Effector memory CD8-positive, alpha-beta T cell (primary cell): ENCODE measurements at regions not wholly inside any gene's neighbourhood (a gene's known extent, or its start where the extent isn't known, plus 50 kb on each side); places are given as distances from the start of the nearest gene placed in this dataset.
"Not testable (repeated sequence)": the region's sequence is repeated elsewhere in the genome, so short reads cannot be mapped to it uniquely, and the experiment has no call there.

Experiments
- ATAC-seq: fragments of 150-1000 bp; cut with Tn5 transposase; replicated peaks from 2 replicates; pipeline ENCODE4 v1.10.0; 2021; ENCODE audit warnings: mild to moderate bottlenecking, moderate library complexity
- DNase-seq, 3 experiments: peaks; one replicate each; pipeline ENCODE4 v3.0.0; 2021
- H3K27ac Mint-ChIP-seq, 2 donors: one replicate each; pipeline ENCODE4 v1.8.0; 2022; ENCODE audit warnings: mild to moderate bottlenecking in 2 of 2, mixed read lengths in 2 of 2, moderate library complexity in 2 of 2
- H3K27me3 Mint-ChIP-seq, 2 donors: one replicate each; pipeline ENCODE4 v1.8.0; 2022; ENCODE audit warnings: mixed read lengths in 2 of 2
- H3K36me3 Mint-ChIP-seq: one replicate; pipeline ENCODE4 v1.8.0; 2022; ENCODE audit warnings: mild to moderate bottlenecking, moderate library complexity, mixed read lengths; ENCODE audit not compliant: insufficient read depth
- H3K4me1 Mint-ChIP-seq, 2 donors: one replicate each; pipeline ENCODE4 v1.8.0; 2022; ENCODE audit warnings: low read depth in 2 of 2, mixed read lengths in 2 of 2
- H3K4me3 Mint-ChIP-seq, 2 donors: one replicate each; pipeline ENCODE4 v1.8.0; 2022; ENCODE audit warnings: mild to moderate bottlenecking in 2 of 2, mixed read lengths in 2 of 2, moderate library complexity in 2 of 2
- H3K9me3 Mint-ChIP-seq, 2 donors: one replicate each; pipeline ENCODE4 v1.8.0; 2022; ENCODE audit warnings: mixed read lengths in 2 of 2

DNA sequence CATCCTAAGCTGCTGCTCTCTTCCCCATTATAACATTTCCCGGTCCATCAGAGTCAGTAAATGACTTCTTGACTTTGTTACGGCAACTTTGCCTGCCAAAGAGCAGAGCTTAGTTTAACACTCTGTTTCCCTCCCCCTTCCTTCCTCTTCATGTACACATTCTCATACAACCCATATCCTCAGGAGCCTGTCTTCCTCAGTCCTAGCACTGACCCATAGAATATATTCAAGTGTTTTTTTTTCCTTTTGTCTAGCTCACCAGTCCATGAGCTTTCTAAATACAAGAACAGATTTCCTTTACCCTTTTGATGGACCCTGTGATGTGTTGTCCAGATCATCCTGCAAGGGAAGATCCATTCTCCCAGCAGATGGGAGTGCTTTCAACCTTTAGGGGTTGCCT is 97.0 kb upstream of the MON1B start:
- no peak for DNase-seq
- no peak overlapping the region for H3K27ac Mint-ChIP-seq
- peaks cover 0 to 7% of the 10 kb centered on the region in 2 donors for H3K27me3 Mint-ChIP-seq
- no peak for ATAC-seq
- no peaks in the 10 kb centered on the region for H3K4me1 Mint-ChIP-seq
- H3K4me3 Mint-ChIP-seq: no peak overlapping the region
- no peaks in the 10 kb centered on the region for H3K36me3 Mint-ChIP-seq
- no peaks in the 10 kb centered on the region for H3K9me3 Mint-ChIP-seq

- DNase-seq (no peak), ATAC-seq (no peak)
- H3K27ac Mint-ChIP-seq: no peak overlapping the region
- H3K27me3 Mint-ChIP-seq: no peaks in the 10 kb centered on the region
- no peak overlapping the region for H3K4me3 Mint-ChIP-seq
- no peaks in the 10 kb centered on the region for H3K4me1 Mint-ChIP-seq
- no peaks in the 10 kb centered on the region for H3K9me3 Mint-ChIP-seq
- H3K36me3 Mint-ChIP-seq: no peaks in the 10 kb centered on the region
These were observed 79.9 kb upstream of the MON1B start for GRCh38 chr16:77111056-77111565.

GRCh38 chr16:77112746-77113145 is 78.2 kb upstream of the MON1B start:
- no peak for DNase-seq
- no peaks in the 10 kb centered on the region for H3K9me3 Mint-ChIP-seq

DNA sequence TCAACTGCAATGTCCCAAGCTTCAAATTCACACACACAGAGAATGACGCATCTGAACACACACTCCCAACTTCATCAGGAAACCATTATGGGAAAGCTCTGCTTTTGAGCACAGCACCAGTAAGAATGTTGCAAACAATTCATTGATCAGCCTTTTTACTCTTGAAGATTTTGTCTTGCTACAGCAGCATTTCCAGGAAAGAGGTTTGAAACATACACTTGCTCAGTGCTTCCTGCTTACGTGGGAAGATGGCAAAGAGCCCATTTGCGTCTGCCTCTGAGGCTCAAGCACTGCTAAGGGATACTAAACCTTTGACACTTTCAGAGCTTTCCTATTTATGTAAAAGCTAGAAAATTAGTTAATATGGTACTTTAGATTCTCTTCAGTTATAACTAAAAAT is 77.2 kb upstream of the MON1B start:
- no peak overlapping the region for H3K4me3 Mint-ChIP-seq
- H3K27me3 Mint-ChIP-seq: peaks cover 5 to 6% of the 10 kb centered on the region in 2 donors
- no peak for DNase-seq
- ATAC-seq: no peak
- H3K4me1 Mint-ChIP-seq: no peaks in the 10 kb centered on the region
- H3K36me3 Mint-ChIP-seq: no peaks in the 10 kb centered on the region
- no peaks in the 10 kb centered on the region for H3K9me3 Mint-ChIP-seq
- H3K27ac Mint-ChIP-seq: no peak overlapping the region

More at GRCh38 chr16:77112746-77113145, 78.2 kb upstream of the MON1B start:
- Mint-ChIP-seq H3K36me3 (no peaks in the 10 kb centered on the region), H3K27me3 (peaks cover 2 to 3% of the 10 kb centered on the region in 2 donors), H3K4me1 (no peaks in the 10 kb centered on the region), H3K27ac (no peak overlapping the region), H3K4me3 (no peak overlapping the region)
- no peak for ATAC-seq

- not testable (repeated sequence) for ATAC-seq, H3K36me3 Mint-ChIP-seq, DNase-seq, H3K27ac Mint-ChIP-seq, H3K4me3 Mint-ChIP-seq, H3K4me1 Mint-ChIP-seq, H3K9me3 Mint-ChIP-seq, H3K27me3 Mint-ChIP-seq
These were observed 76.6 kb upstream of the MON1B start for GRCh38 chr16:77114361-77114760.

- no peak overlapping the region for H3K4me3 Mint-ChIP-seq
- H3K27ac Mint-ChIP-seq: no peak overlapping the region
- peaks cover 5 to 8% of the 10 kb centered on the region in 2 donors for H3K27me3 Mint-ChIP-seq
- no peaks in the 10 kb centered on the region for H3K36me3 Mint-ChIP-seq
- no peaks in the 10 kb centered on the region for H3K4me1 Mint-ChIP-seq
- no peaks in the 10 kb centered on the region for H3K9me3 Mint-ChIP-seq
- DNase-seq (no peak), ATAC-seq (no peak)
These were observed 74.1 kb upstream of the MON1B start for GRCh38 chr16:77116856-77117255.

GRCh38 chr16:77117707-77118106 is 73.3 kb upstream of the MON1B start:
- peaks cover 5 to 16% of the 10 kb centered on the region in 2 donors for H3K27me3 Mint-ChIP-seq

GRCh38 chr16:77131398-77131797 is 59.6 kb upstream of the MON1B start:
- H3K27me3 Mint-ChIP-seq: peaks cover 6 to 18% of the 10 kb centered on the region in 2 donors
- ATAC-seq (no peak), DNase-seq (no peak)
- H3K27ac Mint-ChIP-seq: no peak overlapping the region
- H3K4me3 Mint-ChIP-seq: no peak overlapping the region
- no peaks in the 10 kb centered on the region for H3K36me3 Mint-ChIP-seq
- no peaks in the 10 kb centered on the region for H3K4me1 Mint-ChIP-seq
- peaks cover 0 to 2% of the 10 kb centered on the region in 2 donors for H3K9me3 Mint-ChIP-seq

More at GRCh38 chr16:77117707-77118106, 73.3 kb upstream of the MON1B start:
- DNase-seq (no peak), ATAC-seq (no peak)
- no peaks in the 10 kb centered on the region for H3K4me1 Mint-ChIP-seq
- H3K36me3 Mint-ChIP-seq: no peaks in the 10 kb centered on the region
- no peaks in the 10 kb centered on the region for H3K9me3 Mint-ChIP-seq
- H3K4me3 Mint-ChIP-seq: no peak overlapping the region
- H3K27ac Mint-ChIP-seq: no peak overlapping the region

DNA sequence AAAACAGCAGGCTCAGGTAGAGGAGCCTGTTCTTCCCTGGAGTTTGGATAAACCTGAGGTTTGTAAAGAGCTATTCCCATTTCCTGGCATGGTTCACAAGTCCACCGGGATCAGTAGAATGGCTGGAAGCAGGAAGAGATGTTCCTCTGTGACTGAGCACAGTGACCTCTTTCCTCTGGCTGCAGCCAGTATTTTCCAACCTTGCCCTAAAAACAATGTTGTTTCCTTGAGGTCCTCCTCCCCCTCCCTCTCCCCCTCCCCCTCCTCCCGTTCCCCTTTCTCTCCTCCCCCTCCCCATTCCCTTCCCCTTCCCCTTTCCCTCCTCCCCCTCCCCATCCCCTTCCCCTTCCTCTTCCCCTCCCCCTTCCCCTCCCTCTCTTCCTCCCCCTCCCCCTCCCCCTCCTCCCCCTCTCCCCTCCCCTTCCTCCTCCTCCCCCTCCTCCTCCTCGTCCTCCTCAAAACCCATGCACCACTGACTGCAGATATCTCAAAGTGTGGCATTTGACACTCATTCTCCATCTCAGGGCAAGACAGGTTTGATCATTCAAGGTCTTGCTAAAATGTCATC is 58.9 kb upstream of the MON1B start:
- no peaks in the 10 kb centered on the region for H3K36me3 Mint-ChIP-seq
- peaks cover 0 to 2% of the 10 kb centered on the region in 2 donors for H3K9me3 Mint-ChIP-seq
- no peaks in the 10 kb centered on the region for H3K4me1 Mint-ChIP-seq
- peaks cover 6 to 18% of the 10 kb centered on the region in 2 donors for H3K27me3 Mint-ChIP-seq
- no peak overlapping the region for H3K4me3 Mint-ChIP-seq
- ATAC-seq: no peak
- no peak overlapping the region for H3K27ac Mint-ChIP-seq
- no peak for DNase-seq

DNA sequence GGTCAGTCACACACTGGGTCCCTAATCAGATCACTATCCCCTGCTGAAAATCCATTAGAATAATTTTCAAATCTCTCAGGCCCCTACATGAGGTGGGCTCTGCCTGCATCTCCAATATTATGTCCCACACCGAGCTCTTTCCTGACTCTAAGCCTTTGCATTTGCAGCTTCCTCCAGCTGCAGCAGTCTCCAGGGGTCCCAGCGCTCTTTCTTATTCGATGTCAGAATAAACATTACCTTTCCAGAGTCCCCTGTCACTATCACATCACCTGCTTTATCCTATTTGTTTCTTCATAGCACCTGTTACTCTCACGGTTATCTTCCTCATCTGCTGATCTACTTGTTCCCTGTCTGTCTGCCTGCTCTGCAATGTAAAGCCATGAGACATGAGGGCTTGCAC is 57.3 kb upstream of the MON1B start:
- Mint-ChIP-seq H3K36me3 (no peaks in the 10 kb centered on the region), H3K9me3 (no peaks in the 10 kb centered on the region), H3K27me3 (peaks cover 6 to 18% of the 10 kb centered on the region in 2 donors), H3K4me3 (no peak overlapping the region), H3K4me1 (no peaks in the 10 kb centered on the region), H3K27ac (no peak overlapping the region)
- no peak for ATAC-seq
- DNase-seq: no peak

DNA sequence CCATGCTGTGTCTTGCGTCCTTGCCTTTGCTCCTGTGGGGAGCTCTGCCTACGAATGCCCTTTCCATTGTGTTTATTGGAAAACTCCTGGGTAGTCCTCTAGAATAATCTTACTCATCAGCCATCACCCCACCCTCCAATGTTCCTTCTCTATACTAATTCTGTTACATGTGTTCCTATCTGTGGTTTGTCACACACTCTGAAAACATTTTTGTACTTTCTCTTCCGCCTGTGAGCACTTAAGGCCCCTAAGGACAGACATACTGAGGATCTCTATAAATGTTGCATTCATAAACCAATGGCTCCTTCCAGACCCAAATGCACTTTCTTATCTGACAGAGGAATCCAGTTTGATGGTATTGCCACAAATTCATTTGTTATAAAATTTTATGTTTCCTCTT is 53.9 kb upstream of the MON1B start:
- no peak for ATAC-seq
- H3K4me3 Mint-ChIP-seq: no peak overlapping the region

More for the DNA sequence above, 53.9 kb upstream of the MON1B start:
- H3K36me3 Mint-ChIP-seq: no peaks in the 10 kb centered on the region
- DNase-seq: no peak
- H3K4me1 Mint-ChIP-seq: no peaks in the 10 kb centered on the region
- no peaks in the 10 kb centered on the region for H3K9me3 Mint-ChIP-seq
- peaks cover 10 to 18% of the 10 kb centered on the region in 2 donors for H3K27me3 Mint-ChIP-seq
- no peak overlapping the region for H3K27ac Mint-ChIP-seq
